Renal cortex interstitium (tissue), 11 donors: ENCODE measurements at regions not wholly inside any gene's neighbourhood (a gene's known extent, or its start where the extent isn't known, plus 50 kb on each side); places are given as distances from the start of the nearest gene placed in this dataset.

Experiments
- DNase-seq, 11 donors: peaks; one replicate each; pipeline ENCODE4 v3.0.0-alpha.2; 2013; ENCODE audit warnings: low read depth in 9 of 11, low spot score in 4 of 11; ENCODE audit errors: extremely low read depth in 1 of 11

DNA sequence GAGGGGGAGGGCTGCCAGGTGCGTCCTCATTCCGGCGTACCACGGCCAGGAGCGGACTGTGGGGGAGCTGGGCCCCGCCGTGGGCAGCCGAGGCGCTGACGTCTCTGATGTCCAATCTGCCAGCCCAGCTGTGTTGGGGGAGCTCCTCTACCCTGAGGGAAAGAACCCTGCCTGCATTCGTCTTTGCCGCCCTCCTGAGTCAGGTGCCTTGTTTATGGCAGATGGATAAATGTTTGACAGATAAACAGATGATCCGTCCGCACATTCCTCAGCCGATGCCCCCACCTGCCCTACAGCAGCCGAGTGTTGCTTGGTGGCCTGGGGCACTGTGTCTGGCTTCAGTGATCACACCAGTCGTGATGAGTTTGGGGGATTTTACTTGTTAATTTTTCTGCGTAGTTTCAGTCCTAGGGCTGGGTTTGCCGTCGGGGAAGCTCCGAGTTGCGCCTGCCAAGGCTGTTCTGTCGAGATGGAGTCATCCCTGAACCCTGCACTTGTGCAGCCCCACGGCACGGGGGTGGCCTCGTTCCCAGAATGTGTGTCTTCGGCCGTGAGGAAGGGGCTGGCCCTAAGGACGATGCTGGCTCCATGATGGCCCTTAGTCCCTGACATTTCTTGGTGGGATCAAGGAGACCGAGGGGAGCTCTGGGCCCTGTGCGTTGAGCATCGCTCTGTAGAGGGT is 1083.9 kb downstream of the BRD1 start:
- no peak for DNase-seq

DNA sequence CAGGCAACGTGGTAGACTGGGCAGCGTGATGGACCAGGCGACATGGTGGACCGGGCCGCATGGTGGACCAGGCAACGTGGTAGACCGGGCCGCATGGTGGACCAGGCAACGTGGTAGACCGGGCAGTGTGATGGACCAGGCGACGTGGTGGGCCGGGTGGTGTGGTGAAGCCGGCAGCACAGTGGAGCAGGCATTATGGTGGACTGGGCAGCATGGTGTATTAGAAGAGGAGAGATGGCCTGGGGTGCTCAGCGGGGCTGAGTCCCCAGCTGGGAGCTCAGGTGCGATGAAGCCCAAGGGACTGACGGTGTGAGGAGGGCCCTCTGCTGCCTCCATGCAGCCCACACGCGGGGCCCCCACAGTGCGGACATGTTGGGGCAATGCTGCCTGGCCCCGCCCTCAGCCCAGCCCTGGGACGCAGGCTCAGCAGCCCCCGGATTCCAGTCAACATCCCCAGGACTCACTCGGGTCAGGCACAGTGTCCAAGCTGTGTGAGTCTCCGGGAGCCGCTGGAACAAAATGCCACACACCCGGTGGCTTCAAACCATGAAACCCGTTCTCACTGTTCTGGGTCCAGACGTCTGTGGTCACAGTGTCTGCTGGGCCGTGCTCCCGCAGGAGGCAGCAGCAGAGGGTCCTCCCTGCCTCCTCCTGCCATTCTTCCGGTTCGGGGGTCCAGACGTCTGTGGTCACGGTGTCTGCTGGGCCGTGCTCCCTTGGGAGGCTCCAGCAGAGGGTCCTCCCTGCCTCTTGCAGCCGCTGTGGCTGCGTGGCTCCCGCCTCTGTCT is 1084.9 kb downstream of the BRD1 start:
- no peak for DNase-seq

DNA sequence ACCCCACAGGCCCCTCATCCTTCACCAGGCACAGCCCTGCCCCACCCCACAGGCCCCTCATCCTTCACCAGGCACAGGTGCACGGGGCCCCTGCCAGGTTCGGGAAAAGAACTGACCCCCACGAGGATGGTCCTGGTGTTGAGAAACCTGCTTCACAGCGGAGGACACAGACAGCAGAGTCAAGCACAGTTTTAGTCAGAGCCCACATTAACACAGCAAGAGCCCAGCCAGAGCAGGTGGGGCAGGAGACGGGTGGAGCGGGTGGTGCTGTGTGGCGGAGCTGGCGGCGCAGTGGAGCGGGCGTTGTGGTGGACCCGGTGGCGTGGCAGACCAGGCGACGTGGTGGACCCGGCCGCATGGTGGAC is 1085.5 kb downstream of the BRD1 start:
- no peak for DNase-seq

DNA sequence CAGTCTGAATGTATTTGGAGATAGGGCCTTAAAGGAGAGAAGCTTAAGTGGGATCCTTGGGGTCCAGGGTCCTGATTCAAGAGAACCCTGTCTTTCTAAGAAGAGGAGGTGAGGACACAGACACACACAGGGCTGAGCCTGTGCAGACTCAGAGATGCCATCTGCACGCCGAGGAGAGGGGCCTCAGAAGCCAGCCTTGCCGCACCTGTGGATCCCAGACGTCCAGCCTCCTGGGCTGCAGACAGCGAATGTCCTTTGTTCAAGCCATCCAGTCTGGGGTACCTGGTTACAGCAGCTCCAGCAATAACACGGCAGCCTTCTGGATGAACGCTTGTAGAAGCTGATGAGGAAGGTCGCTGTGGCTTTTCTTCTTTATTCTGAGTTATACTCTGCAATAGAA is 1086.1 kb downstream of the BRD1 start:
- DNase-seq = no peak

DNA sequence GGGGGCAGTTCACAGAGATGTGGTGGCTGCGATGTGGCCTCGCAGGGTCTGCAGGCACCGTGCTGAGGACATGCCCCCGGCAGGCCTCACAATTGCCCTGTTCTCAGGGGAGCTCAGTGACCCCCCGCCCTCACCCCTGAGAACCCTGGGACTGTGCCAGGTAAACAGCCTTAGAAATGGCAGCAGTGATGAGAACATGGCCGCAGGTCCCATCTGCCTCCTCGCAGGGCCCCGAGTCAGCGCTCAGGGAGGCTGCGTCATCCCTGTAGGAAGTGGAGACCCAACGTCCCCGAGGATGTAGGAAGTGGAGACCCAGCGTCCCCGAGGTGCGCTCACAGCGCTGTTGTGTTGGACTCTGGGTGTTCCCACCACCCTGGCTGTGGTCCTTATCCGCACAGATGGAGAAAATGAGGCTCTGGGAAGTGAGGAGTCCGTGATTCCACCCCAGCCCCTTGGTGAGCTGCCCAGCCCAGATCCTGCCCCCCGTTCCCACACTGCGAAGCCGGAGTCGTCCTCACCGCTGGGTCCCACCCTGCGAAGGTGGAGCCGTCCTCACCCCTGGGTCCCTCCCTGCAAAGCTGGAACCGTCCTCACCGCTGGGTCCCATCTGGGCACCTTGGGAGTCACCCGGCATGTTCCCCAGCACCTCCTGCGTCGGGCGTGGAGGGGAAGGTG is 1086.8 kb downstream of the BRD1 start:
- no peak for DNase-seq

DNA sequence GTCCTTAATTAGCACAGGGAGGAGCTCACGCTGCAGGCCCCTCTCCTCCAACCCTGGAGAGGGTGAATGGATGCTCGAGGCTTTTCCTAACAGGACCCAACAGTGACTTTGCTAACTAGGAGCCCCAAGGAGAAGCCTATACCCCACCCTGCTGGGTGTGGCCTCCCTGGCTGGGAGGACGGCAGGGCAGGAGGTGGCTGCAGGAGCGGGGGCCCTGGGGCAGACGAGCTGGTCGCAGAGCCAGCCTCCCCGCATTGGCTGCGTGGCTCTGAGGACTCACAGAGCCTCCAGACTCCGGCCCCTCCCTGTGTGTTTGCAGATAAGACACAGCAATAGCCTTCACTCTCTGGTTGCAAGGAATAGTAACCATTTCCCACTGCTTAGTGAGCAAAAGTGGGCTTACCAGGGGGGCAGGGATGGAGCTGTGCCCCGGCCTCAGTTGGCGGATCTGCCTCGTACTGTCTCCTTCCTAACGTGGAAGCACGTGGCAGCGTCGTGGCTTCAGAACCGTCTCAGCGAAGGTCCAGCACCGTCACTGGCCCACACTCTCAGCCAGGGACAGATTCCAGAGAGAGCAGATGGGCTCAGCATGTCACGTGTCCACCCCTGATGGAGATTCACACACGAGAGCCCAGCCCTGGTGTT is 1087.5 kb downstream of the BRD1 start:
- no peak for DNase-seq

DNA sequence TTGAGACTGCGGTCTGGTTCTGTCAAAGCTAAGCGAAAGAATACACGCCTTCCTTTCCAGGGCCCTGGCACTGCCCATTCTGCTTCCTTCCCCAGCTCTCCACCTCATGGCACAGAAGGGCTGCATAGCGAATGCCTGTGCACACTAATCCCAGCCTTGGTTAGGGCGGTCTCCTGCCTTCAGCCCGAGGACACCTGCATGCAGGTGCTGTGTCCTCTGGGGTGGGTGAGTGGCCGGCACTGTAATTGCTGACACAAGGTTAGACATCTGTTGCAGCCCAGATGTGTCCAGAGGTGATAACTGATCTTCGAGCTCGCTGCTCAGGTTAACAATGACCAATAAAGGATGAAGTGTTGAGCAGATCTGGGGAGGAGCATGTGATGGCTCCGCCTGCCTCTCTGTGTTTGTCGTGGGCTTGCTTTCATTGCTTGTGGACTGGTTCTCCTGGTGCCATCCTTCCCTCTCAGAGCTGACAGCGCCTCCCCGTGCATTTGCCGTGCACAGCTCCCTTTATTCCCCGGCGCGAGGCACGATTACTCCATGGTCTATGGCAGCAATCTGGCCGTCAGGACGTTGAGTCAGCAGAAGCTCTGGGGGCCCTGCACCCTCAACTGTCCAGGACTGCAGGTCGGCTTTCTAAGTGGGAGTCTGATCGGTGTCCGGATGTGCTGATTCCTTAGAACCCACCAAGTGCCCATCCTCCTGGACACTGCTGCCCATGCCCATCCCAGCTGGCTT is 1088.2 kb downstream of the BRD1 start:
- DNase-seq = no peak

DNA sequence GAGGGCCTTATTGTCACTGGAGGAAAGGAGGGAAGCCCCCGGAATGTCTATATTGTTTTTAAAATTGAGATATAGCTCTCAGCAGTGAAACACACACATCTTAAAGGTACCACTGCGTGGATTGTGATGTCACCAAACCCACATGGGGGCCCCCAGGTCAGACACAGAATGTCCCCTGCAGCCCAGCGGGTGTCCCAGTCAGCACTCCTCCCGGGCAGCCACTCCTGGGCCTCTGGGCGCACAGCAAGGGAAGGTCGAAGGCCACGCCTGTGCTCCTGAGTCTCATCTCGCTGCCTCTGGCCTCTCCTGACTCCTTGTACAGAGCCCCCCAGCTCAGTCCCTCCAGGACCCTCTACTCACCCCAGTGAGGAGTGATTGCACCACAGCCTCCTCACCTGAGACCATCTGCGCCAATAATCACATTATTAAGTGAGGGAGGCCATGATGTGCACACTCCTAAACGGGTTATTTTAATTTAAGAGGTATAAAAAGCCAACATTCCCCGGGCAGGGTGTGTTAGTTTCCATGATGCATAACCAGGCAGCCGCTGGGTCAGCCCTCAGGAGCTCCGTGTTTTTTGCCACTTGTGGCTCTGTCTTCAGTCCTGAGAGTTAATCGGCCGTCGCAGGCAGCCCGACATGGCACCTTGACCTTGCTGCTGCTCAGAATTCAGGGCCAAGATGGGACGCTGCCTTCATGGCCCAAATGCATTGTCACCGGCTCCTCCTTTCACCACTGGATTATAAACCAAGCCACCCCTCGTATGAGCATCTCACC is 1089.3 kb downstream of the BRD1 start:
- DNase-seq = no peak

DNA sequence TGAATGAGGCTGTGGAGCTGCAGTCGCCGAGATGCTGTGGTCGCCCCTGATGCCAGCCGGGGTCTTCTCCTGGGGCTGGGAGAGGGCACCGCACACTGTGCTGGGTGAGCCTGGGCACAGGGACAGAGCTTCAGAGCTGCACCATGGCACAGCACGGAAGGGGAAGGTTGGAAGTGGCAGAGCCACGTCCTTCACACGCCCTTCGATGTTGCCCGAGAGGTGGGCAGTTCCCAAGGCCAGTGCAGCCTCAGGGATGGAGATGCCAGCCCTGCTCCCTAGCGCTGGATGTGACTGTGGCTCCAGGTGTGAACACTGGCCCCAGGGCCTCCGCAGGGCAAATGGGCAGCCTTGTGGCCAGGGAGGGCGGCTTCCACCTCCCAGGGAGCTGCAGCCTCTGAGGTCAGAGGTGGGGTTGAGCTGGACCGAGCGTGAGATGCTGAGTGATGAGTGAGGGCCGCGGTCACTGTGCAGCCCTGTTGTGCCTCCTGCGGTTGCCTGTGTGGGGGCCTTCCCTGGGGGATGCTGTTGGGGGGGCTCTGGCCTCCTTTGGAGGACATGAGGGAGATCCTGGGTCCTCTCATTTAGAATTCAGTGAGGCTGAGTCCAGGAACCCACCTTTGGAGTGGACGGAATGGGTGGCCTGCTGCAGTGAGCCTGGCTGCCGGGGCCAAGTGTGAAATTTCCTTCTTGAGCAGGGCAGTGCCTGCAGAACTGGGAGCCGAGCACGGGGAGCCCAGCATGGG is 1090.0 kb downstream of the BRD1 start:
- no peak for DNase-seq

DNA sequence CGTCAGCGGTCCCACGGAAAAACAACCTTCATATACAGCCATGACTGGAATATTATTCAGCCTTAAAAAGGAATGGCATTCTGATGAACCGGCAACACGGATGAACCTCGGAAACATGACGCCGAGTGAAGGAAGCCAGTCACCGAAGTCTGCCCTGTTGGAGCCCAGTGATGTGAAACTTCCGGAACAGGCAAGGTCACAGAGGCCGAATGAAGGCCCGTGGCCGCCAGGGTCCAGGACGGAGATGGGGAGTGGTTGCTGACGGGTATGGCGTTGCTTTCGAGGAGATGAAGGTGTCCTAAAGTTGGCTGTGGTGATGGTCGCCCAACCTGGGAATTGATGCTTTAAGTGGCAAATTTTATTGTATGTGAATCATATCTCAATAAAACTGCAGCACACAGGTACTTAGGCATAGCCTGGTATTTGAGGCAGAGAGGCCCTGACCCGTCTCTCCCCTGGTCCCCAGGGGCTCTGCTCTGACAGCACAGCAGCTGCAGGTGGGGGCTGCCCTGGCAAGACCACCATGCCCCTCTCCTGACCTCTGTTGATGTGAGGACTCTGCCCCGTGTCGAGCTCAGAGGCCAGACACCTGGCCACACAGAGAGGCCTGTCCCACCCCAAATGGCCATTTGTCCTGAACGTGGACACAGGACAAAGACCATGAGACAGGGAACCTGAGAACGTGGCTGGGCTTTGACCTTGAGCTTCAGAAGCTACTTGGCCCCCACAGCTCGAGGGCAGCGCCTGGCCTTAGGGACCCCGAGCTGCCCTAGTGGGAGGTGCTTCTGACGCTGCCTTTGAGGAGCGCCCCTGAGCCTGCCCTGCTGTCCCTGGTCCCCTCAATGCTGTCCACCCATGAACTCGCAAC is 1090.8 kb downstream of the BRD1 start:
- no peak for DNase-seq

DNA sequence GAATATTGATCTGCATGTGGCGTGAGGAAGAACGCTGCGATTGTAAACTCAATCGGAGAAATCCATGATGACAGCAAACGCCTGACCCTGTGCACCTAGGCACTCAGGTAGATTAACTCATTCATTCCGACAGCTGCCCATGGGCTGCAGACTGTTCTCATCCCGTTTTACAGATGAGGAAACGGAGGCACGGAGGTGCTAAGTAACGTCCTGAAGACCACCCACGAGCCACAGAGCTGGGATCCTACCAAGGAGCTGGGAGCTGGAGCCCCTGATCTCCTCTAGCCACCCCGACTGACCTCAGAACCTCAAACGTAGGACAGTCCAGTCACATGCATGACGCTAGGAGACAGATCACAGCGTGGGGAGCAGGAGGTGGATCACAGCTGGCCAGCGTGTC is 1092.7 kb downstream of the BRD1 start:
- no peak for DNase-seq

DNA sequence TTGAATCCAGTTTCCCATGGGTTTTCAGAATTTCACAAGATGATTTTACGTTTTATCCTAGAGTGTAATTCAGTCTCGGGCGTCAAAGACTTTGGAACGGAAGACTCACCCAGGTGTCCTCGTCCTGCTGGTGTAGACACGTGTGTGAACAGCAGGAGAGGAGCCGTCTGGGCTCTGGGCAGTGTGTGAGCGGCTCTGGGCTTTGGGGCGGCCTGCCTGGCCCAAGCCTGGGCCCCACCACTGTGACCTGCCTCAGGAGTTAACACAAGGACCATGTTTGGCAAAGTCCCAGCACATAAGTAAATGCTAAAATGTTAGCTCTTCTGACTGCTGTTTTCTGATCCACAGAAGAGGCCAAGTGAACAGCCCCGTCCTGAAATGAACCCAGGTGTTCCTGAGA is 1093.3 kb downstream of the BRD1 start:
- DNase-seq = no peak

DNA sequence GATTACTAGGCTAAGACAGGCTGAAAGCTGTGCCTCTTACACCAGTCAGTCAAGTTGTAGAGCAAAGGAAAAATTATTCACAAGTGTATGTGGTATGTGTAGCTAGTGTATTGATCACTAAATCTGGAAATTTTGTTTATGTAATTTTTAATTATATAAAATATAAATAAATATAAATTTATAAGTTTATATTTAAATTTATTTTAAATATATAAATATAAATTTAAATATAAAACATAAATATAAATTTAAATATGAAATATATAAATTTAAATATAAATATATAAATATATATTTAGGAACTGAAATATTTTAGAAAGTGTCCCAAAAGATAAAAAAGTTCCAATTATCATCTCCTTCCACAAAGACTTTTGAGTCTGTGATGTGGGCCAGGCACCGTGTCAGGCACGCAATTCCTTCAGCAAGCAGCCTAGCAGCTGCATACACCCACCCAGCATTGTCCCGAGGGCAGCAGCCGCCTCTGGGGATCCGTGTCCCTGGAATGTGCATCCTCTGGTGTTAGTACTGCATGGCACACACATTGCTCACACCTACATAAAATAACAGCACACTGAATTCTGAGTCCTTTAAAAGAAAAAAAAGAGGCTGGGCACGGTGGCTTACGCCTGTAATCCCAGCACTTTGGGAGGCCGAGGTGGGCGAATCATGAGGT is 1098.0 kb downstream of the BRD1 start:
- DNase-seq = no peak

DNA sequence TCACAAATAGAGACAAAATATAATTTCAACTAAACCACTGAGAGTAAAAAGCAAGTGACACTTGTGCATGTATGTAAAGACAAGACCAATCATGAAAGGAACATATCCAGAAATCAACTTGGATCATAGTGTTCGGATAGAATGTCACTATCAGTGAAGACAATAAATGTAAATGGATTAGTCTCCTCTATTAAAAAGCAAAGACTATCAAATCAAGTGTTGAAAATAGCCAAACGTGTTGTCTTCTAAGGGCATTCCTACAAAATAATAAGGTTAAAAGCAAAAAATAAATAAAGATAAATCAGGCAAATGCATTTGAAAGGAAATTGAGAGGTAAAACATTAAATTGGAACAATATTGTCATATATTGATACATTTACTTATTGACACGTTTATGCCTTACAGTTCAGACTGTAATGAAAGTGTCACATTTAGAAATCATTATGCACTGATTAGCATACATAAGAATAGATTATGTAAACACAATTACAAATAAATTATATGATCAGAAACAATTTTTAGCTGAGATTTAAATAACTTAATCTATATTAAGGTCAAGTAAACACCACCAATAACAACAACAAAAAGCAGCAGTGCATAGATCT is 1100.1 kb downstream of the BRD1 start:
- no peak for DNase-seq

DNA sequence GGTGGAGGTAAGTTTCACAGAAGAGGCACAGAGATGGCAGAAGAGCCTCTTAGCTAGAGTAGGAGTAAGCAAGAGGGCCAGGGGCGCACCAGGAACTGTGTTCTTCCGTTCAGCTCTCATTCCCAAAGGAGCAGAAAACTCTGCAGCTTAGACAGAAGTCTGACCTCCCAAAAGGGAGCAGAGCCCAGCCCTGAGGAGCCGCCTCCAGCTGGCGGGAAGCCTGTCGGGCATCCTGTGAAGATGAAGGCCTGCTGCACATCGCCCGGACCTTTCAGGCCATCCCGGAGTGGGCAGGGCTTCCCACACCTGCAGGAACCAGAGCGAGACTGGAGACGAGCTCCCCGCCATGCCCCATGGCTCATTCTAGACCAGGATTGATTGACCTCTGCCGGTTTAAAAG is 1102.8 kb downstream of the BRD1 start:
- DNase-seq = no peak

DNA sequence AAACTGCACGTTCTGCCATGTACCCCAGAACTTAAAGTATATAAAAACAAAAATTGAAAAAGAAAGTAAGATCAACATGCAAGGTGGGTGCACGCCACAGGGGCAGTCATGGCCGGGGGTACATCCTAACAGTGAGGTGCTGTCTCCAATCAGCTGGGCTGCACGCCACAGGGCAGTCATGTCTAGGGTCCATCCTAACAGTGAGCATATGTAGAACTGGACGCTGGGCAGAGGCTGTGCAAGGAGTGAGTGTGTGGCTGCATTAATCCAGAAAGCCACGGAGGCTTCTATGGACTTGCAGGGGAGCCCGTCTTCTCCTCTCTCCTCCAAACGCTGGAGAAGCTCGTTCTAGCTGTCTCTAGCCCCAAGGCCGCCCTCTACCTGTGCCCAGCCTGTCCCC is 1105.0 kb downstream of the BRD1 start:
- no peak for DNase-seq
